ENCODE measurements at regions not wholly inside any gene's neighbourhood (a gene's known extent, or its start where the extent isn't known, plus 50 kb on each side); places are given as distances from the start of the nearest gene placed in this dataset.

DNA sequence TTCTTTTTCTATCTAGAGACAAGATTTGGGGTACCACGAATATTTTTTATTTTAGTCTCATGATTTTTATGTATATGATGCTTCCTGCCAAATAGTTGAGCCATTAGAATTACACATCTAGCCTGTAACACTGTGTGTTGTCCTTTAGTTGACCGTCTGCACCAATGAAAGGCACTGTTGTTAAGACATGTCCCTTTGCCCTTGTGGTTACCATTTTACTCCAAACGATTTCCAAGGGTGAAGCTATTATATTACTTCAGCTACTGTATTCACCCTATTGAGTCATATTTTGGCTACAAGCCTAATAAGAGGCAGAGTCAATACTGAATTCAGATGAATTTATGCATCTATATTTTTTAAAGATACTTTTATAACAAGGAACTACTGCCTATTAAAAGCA, 207.6 kb downstream of the CETN3 start:
- WGBS, 2 experiments (ENCODE audit: low coverage in 1 of 2, low lambda C conversion rate in 2 of 2, missing lambda C conversion rate in 2 of 2) = 32 to 38% methylated on average over 3 of the region's 3 CpGs
- Histone ChIP-seq H3K79me2 (ENCODE audit: insufficient read depth) (no peaks in the 10 kb centered on the region), H3K27ac (no peak overlapping the region), H4K20me1 (ENCODE audit: insufficient read depth) (no peaks in the 10 kb centered on the region), H3K9ac (no peak overlapping the region), H3K4me3 (no peak overlapping the region), H2AFZ (no peak overlapping the region), H3K4me2 (ENCODE audit: unreplicated experiment) (no peak overlapping the region), H3K9me3 (ENCODE audit: low read depth) (no peaks in the 10 kb centered on the region), H3F3A (ENCODE audit: insufficient read depth) (no peaks in the 10 kb centered on the region), H3K36me3 (ENCODE audit: low read depth) (no peaks in the 10 kb centered on the region), H3K9me2 (ENCODE audit: insufficient read depth) (no peaks in the 10 kb centered on the region), H3K27me3 (replicated peaks; ENCODE audit: insufficient read depth) (0 out of 2 replicates have a peak, but pooled peaks cover 9% of the 10 kb centered on the region), H3K4me1 (ENCODE audit: insufficient read depth) (no peaks in the 10 kb centered on the region)
- in situ Hi-C loops (cut with MboI) = no loop called here
- no peak for TF ChIP-seq EZH2 (IDR thresholded peaks at IDR 0.05; ENCODE audit: insufficient read depth, poor library complexity, severe bottlenecking)
- TF ChIP-seq EZH2phosphoT487 (IDR thresholded peaks at IDR 0.05; ENCODE audit: insufficient read depth, low read depth) = no peak
- peak; percentile 20 for DNase-seq

DNA sequence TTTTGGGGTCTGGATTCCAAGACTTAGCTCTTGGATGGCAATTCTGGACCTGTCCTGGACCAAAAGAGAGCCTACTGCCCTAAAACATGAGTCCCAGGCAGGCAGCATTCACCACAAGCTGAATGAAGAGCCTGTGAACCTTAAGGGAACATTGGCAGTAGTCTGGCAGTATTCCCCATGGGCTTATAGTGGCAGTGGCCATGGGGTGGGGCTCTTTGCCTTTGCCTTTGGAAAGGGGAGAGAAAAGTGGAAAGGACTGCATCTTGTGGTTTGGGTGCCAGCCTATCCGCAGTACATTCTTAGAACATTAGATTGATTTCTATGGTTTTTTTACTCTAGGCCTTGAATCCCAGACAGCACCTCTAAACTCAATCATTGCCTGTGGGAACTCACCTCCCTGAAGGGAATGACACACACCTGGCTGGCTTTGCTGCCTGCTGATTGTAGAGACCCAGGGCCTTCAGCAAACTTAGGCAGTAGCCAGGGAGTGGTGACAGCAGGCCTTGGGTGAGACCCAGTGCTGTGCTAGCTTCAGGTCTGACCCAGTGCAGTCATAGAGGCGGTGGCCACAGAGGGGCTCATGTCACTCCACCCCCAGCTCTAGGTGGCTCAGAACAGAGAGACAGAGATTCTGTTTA, 216.3 kb downstream of the CETN3 start:
- H3K9me3 ChIP-seq (ENCODE audit: low read depth) = no peaks in the 10 kb centered on the region
- in situ Hi-C loops (cut with MboI) = no loop called here
- H3K4me1 ChIP-seq (ENCODE audit: insufficient read depth) = no peaks in the 10 kb centered on the region
- H3K9ac ChIP-seq = no peak overlapping the region
- WGBS, 2 experiments (ENCODE audit: low coverage in 1 of 2, low lambda C conversion rate in 2 of 2, missing lambda C conversion rate in 2 of 2) = 26 to 46% methylated on average over 2 of the region's 2 CpGs
- H3K79me2 ChIP-seq (ENCODE audit: insufficient read depth) = no peaks in the 10 kb centered on the region
- no peak overlapping the region for H3K4me2 ChIP-seq (ENCODE audit: unreplicated experiment)
- H4K20me1 ChIP-seq (ENCODE audit: insufficient read depth) = no peaks in the 10 kb centered on the region
- no peak for DNase-seq
- H3K4me3 ChIP-seq = no peak overlapping the region
- no peak overlapping the region for H2AFZ ChIP-seq
- TF ChIP-seq EZH2phosphoT487 (IDR thresholded peaks at IDR 0.05; ENCODE audit: insufficient read depth, low read depth) = no peak
- no peak for TF ChIP-seq EZH2 (IDR thresholded peaks at IDR 0.05; ENCODE audit: insufficient read depth, poor library complexity, severe bottlenecking)
- no peaks in the 10 kb centered on the region for H3K27me3 ChIP-seq (replicated peaks; ENCODE audit: insufficient read depth)
- no peak overlapping the region for H3K27ac ChIP-seq
- H3F3A ChIP-seq (ENCODE audit: insufficient read depth) = no peaks in the 10 kb centered on the region
- no peaks in the 10 kb centered on the region for H3K9me2 ChIP-seq (ENCODE audit: insufficient read depth)
- no peaks in the 10 kb centered on the region for H3K36me3 ChIP-seq (ENCODE audit: low read depth)

DNA sequence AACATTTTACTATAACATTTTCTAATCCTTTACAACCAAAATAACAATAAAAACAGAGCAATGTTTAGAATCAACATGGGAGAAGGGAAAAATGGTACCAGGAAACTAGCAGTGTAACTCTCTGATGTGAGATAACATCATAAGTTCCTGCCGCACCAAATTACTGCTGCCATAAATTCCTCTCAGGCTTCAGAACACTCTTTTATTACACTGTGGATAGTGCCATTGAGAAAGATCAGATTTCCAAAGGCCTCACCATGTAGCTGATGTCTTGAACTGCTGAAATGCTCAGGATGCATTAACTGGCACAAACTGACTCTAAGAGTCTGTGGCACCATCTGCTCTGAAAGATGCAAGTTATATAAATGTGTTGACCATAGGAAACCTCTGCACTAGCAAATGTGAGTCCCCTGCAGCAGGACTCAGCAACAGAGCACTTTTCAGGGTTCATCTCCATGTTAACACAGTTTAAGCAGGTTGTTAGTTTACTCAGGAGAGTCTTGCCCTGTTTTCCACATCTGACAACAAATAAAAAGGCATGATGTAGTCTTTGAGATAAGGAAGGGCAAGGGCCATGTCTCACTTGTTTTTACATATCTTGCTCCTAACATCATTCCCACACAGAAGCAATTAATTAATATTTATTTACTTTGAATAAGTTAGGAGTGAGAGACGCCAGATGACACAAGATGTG, 218.1 kb downstream of the CETN3 start:
- H3K9ac ChIP-seq = no peak overlapping the region
- no peaks in the 10 kb centered on the region for H3K9me3 ChIP-seq (ENCODE audit: low read depth)
- H3K36me3 ChIP-seq (ENCODE audit: low read depth) = no peaks in the 10 kb centered on the region
- TF ChIP-seq EZH2 (IDR thresholded peaks at IDR 0.05; ENCODE audit: insufficient read depth, poor library complexity, severe bottlenecking) (no peak), EZH2phosphoT487 (IDR thresholded peaks at IDR 0.05; ENCODE audit: insufficient read depth, low read depth) (no peak)
- in situ Hi-C loops (cut with MboI) = no loop called here
- H3K27ac ChIP-seq = no peak overlapping the region
- no peaks in the 10 kb centered on the region for H3K9me2 ChIP-seq (ENCODE audit: insufficient read depth)
- no peak overlapping the region for H2AFZ ChIP-seq
- H3K4me1 ChIP-seq (ENCODE audit: insufficient read depth) = no peaks in the 10 kb centered on the region
- no peaks in the 10 kb centered on the region for H3K79me2 ChIP-seq (ENCODE audit: insufficient read depth)
- no peaks in the 10 kb centered on the region for H4K20me1 ChIP-seq (ENCODE audit: insufficient read depth)
- no peaks in the 10 kb centered on the region for H3K27me3 ChIP-seq (replicated peaks; ENCODE audit: insufficient read depth)
- no peak for DNase-seq
- no peak overlapping the region for H3K4me3 ChIP-seq
- H3F3A ChIP-seq (ENCODE audit: insufficient read depth) = no peaks in the 10 kb centered on the region
- 47 to 52% methylated on average over 2 of the region's 2 CpGs for WGBS, 2 experiments (ENCODE audit: low coverage in 1 of 2, low lambda C conversion rate in 2 of 2, missing lambda C conversion rate in 2 of 2)
- H3K4me2 ChIP-seq (ENCODE audit: unreplicated experiment) = no peak overlapping the region

DNA sequence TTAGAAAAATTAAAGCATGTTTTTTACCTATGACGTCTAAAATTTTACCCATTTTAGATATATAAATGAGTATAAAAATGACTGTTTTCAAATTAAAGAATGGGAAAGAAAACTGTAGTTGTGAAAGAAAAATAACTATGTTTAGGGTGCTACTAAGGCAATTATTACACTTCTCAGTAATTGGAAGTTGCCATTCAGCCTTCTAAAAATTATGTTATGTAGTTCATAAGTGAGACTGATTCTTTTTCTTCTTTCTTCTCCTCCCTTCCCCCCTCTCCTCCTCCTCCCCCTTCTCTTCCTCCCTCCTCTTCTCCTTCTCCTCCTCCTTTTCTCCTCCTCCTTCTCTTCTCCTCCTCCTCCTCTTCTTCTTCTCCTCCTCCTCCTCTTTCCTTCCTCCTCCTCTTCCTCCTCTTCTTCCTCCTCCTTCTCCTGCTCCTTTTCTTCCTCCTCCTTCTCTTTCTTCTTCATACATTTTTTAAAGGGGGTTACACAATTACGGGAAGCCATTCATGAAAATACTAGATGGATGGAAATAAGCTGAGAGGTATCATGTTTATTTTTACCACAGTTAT, 223.6 kb downstream of the CETN3 start:
- no peak for DNase-seq
- TF ChIP-seq EZH2phosphoT487 (IDR thresholded peaks at IDR 0.05; ENCODE audit: insufficient read depth, low read depth) (no peak), EZH2 (IDR thresholded peaks at IDR 0.05; ENCODE audit: insufficient read depth, poor library complexity, severe bottlenecking) (no peak)
- in situ Hi-C loops (cut with MboI) = no loop called here
- no peak overlapping the region for H3K27ac ChIP-seq
- no peak overlapping the region for H3K4me2 ChIP-seq (ENCODE audit: unreplicated experiment)
- no peak overlapping the region for H2AFZ ChIP-seq
- no peaks in the 10 kb centered on the region for H4K20me1 ChIP-seq (ENCODE audit: insufficient read depth)
- H3K27me3 ChIP-seq (replicated peaks; ENCODE audit: insufficient read depth) = no peaks in the 10 kb centered on the region
- H3K9ac ChIP-seq = no peak overlapping the region
- WGBS, 2 experiments (ENCODE audit: low coverage in 1 of 2, low lambda C conversion rate in 2 of 2, missing lambda C conversion rate in 2 of 2) = 38 to 51% methylated on average over 2 of the region's 2 CpGs
- no peaks in the 10 kb centered on the region for H3K9me3 ChIP-seq (ENCODE audit: low read depth)
- H3K79me2 ChIP-seq (ENCODE audit: insufficient read depth) = no peaks in the 10 kb centered on the region
- no peak overlapping the region for H3K4me3 ChIP-seq
- H3F3A ChIP-seq (ENCODE audit: insufficient read depth) = no peaks in the 10 kb centered on the region
- no peaks in the 10 kb centered on the region for H3K4me1 ChIP-seq (ENCODE audit: insufficient read depth)
- no peaks in the 10 kb centered on the region for H3K9me2 ChIP-seq (ENCODE audit: insufficient read depth)
- H3K36me3 ChIP-seq (ENCODE audit: low read depth) = no peaks in the 10 kb centered on the region
